ENCODE measurements at regions not wholly inside any gene's neighbourhood (a gene's known extent, or its start where the extent isn't known, plus 50 kb on each side); places are given as distances from the start of the nearest gene placed in this dataset.

DNA sequence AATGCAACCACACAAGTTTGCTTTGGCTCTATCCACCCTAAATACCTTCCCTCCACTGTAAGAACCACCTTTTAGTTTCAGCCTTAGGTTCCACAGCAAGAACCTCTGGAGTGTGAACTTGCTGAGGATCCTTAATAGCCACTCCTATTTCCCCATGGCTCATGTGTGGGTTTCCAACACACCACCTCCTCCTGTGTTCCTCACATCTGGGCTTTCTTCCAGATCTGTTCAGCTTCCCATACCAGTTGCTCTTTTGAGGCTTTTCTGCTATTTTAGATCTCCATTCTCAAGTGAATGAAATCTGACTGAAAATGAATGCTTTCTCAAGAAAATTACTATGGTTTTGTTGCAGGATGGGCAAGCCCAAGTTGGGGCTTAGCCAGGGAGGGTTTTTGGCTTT, 104.8 kb upstream of the MIR17HG start:
- H3K27ac ChIP-seq (ENCODE audit: low read length), result no peak overlapping the region
- BruUV-seq (replicated peaks), result no TSS peak
- CTCF ChIA-PET, result no interaction called here

DNA sequence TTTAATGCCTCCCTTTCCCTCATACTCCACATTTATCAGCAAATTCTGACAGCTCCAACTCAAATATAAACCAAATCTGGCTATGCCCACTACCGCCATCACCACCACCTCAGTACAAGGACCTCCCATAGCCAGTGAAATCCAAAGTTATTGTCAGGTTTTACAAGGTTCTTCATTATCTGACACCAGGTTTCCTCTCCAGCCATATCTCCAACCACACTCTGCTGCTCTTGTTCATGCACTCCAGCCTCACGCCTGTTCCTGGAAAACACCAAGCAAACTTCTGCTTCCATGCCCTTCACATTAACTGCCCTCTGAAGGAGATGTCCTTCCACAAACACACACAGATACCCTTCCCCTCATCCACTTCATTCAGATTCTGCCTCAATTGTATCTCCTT, 102.2 kb upstream of the MIR17HG start:
- DNase-seq, result no peak
- TF ChIP-seq EZH2 (IDR thresholded peaks at IDR 0.05; ENCODE audit: low read length, unreplicated experiment) (no peak), EZH2phosphoT487 (IDR thresholded peaks at IDR 0.05; ENCODE audit: borderline replicate concordance, low read length) (no peak)
- TF ChIP-seq, protein P1, sequence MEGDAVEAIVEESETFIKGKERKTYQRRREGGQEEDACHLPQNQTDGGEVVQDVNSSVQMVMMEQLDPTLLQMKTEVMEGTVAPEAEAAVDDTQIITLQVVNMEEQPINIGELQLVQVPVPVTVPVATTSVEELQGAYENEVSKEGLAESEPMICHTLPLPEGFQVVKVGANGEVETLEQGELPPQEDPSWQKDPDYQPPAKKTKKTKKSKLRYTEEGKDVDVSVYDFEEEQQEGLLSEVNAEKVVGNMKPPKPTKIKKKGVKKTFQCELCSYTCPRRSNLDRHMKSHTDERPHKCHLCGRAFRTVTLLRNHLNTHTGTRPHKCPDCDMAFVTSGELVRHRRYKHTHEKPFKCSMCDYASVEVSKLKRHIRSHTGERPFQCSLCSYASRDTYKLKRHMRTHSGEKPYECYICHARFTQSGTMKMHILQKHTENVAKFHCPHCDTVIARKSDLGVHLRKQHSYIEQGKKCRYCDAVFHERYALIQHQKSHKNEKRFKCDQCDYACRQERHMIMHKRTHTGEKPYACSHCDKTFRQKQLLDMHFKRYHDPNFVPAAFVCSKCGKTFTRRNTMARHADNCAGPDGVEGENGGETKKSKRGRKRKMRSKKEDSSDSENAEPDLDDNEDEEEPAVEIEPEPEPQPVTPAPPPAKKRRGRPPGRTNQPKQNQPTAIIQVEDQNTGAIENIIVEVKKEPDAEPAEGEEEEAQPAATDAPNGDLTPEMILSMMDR (conservative IDR thresholded peaks at IDR 0.05; ENCODE audit: low read depth, low read length), result no peak
- no peak overlapping the region for H3K27ac ChIP-seq (ENCODE audit: low read length)
- ChIA-PET CTCF (no interaction called here), POLR2A (ENCODE audit: unreplicated experiment) (no interaction called here)
- no peaks in the 10 kb centered on the region for H3F3A ChIP-seq (ENCODE audit: low read length, unreplicated experiment)
- no peak overlapping the region for H3K9ac ChIP-seq (ENCODE audit: low read length)
- H3K4me2 ChIP-seq (ENCODE audit: low read length), result no peak overlapping the region
- no peaks in the 10 kb centered on the region for H4K20me1 ChIP-seq (ENCODE audit: low read length)
- H3K36me3 ChIP-seq (ENCODE audit: low read depth, low read length), result no peaks in the 10 kb centered on the region
- H3K4me3 ChIP-seq (ENCODE audit: low read length), result no peak overlapping the region
- peaks cover 18% of the 10 kb centered on the region for H3K27me3 ChIP-seq (ENCODE audit: low read length)
- no peaks in the 10 kb centered on the region for H3K4me1 ChIP-seq (ENCODE audit: insufficient read depth, low read length)
- no peaks in the 10 kb centered on the region for H3K9me3 ChIP-seq (ENCODE audit: low read length)
- H3K9me2 ChIP-seq (replicated peaks; ENCODE audit: low read length), result no peaks in the 10 kb centered on the region
- intact Hi-C loops (cut with micrococcal nuclease), result no loop called here
- no TSS peak for BruUV-seq (replicated peaks)
- H3K79me2 ChIP-seq (ENCODE audit: low read length), result no peaks in the 10 kb centered on the region
- no peak for ATAC-seq
- H2AFZ ChIP-seq (ENCODE audit: low read length), result no peak overlapping the region

More for the DNA sequence above, 104.8 kb upstream of the MIR17HG start:
- H2AFZ ChIP-seq (ENCODE audit: low read length), result no peak overlapping the region
- H3K9ac ChIP-seq (ENCODE audit: low read length), result no peak overlapping the region
- H3K9me2 ChIP-seq (replicated peaks; ENCODE audit: low read length), result no peaks in the 10 kb centered on the region
- no peak overlapping the region for H3K4me2 ChIP-seq (ENCODE audit: low read length)
- no peaks in the 10 kb centered on the region for H3K9me3 ChIP-seq (ENCODE audit: low read length)
- TF ChIP-seq EZH2 (IDR thresholded peaks at IDR 0.05; ENCODE audit: low read length, unreplicated experiment) (no peak), EZH2phosphoT487 (IDR thresholded peaks at IDR 0.05; ENCODE audit: borderline replicate concordance, low read length) (no peak)
- TF ChIP-seq, protein P1 (conservative IDR thresholded peaks at IDR 0.05; ENCODE audit: low read depth, low read length), result no peak
- no peak overlapping the region for H3K4me3 ChIP-seq (ENCODE audit: low read length)
- no peaks in the 10 kb centered on the region for H3K4me1 ChIP-seq (ENCODE audit: insufficient read depth, low read length)
- DNase-seq (no peak), ATAC-seq (no peak)
- no peaks in the 10 kb centered on the region for H4K20me1 ChIP-seq (ENCODE audit: low read length)
- no peaks in the 10 kb centered on the region for H3K36me3 ChIP-seq (ENCODE audit: low read depth, low read length)
- intact Hi-C loops (cut with micrococcal nuclease), result no loop called here
- no peaks in the 10 kb centered on the region for H3K79me2 ChIP-seq (ENCODE audit: low read length)
- POLR2A ChIA-PET (ENCODE audit: unreplicated experiment), result no interaction called here
- no peaks in the 10 kb centered on the region for H3F3A ChIP-seq (ENCODE audit: low read length, unreplicated experiment)
- H3K27me3 ChIP-seq (ENCODE audit: low read length), result peaks cover 7% of the 10 kb centered on the region; the same call in 1 of the 2 replicates

DNA sequence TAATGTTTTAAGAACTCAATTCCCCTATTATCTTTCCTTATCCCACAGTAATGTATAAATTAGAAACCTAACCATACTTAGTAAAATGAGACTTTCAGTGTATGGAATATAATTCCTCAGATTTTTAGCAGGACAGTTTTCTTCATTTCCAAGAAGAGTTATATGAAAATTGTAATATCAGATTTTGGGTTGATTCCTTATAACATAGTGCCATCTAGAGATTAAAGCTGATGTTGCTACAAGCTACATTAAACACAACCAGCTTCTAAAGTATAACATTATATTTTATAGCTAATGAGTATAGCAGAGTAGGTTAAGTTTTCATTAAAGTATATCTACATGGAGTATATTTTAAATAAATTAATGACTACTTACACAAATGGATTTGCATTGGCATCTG, 99.7 kb upstream of the MIR17HG start:
- intact Hi-C loops (cut with micrococcal nuclease), result loop anchor here (1.0 kb wide), 2 partner anchors 113 to 169 kb away; no protein-coding TSS in a partner anchor
- H3F3A ChIP-seq (ENCODE audit: low read length, unreplicated experiment), result no peaks in the 10 kb centered on the region
- H3K4me1 ChIP-seq (ENCODE audit: insufficient read depth, low read length), result no peaks in the 10 kb centered on the region
- ATAC-seq (no peak; the same call in 1 of the 2 replicates), DNase-seq (peak; percentile 23)
- no peak overlapping the region for H3K4me2 ChIP-seq (ENCODE audit: low read length)
- CTCF ChIA-PET, result interaction anchor here (0.5 to 1.0 kb wide), 2 partner anchors 86 to 170 kb away, joined by 3 to 7 read pairs; no protein-coding TSS in a partner anchor
- no peak overlapping the region for H3K4me3 ChIP-seq (ENCODE audit: low read length)
- no peak overlapping the region for H3K27ac ChIP-seq (ENCODE audit: low read length)
- H3K9me2 ChIP-seq (replicated peaks; ENCODE audit: low read length), result no peaks in the 10 kb centered on the region
- H3K36me3 ChIP-seq (ENCODE audit: low read depth, low read length), result no peaks in the 10 kb centered on the region
- H2AFZ ChIP-seq (ENCODE audit: low read length), result no peak overlapping the region
- no peak overlapping the region for H3K9ac ChIP-seq (ENCODE audit: low read length)
- no peaks in the 10 kb centered on the region for H3K79me2 ChIP-seq (ENCODE audit: low read length)
- no TSS peak for BruUV-seq (replicated peaks)
- POLR2A ChIA-PET (ENCODE audit: unreplicated experiment), result no interaction called here
- H3K9me3 ChIP-seq (ENCODE audit: low read length), result no peaks in the 10 kb centered on the region
- TF ChIP-seq, protein P1 (conservative IDR thresholded peaks at IDR 0.05; ENCODE audit: low read depth, low read length), result peak; percentile 52
- TF ChIP-seq EZH2phosphoT487 (IDR thresholded peaks at IDR 0.05; ENCODE audit: borderline replicate concordance, low read length), result no peak
- H4K20me1 ChIP-seq (ENCODE audit: low read length), result no peaks in the 10 kb centered on the region
- peaks cover 28% of the 10 kb centered on the region for H3K27me3 ChIP-seq (ENCODE audit: low read length)
